Neuron (in vitro differentiated cells): ENCODE measurements at regions not wholly inside any gene's neighbourhood (a gene's known extent, or its start where the extent isn't known, plus 50 kb on each side); places are given as distances from the start of the nearest gene placed in this dataset.

ENCODE experiments used
- H2AFZ ChIP-seq: one replicate; pipeline ENCODE4 v1.6.1; 2013; ENCODE audit warnings: low read depth, mild to moderate bottlenecking, inconsistent platforms, low read length, moderate library complexity
- H3K27me3 ChIP-seq: one replicate; pipeline ENCODE4 v1.6.1; 2013; ENCODE audit warnings: low read length; ENCODE audit not compliant: insufficient read depth
- H3K36me3 ChIP-seq: one replicate; pipeline ENCODE4 v1.6.1; 2013; ENCODE audit warnings: low read length; ENCODE audit not compliant: insufficient read depth
- H3K4me1 ChIP-seq: one replicate; pipeline ENCODE4 v1.6.1; 2013; ENCODE audit warnings: low read length; ENCODE audit not compliant: insufficient read depth
- H3K4me3 ChIP-seq: 2 replicates; pipeline ENCODE4 v1.5.1; 2013; ENCODE audit warnings: mild to moderate bottlenecking, low read length, moderate library complexity
- H3K9me3 ChIP-seq: one replicate; pipeline ENCODE4 v1.6.1; 2013; ENCODE audit warnings: low read length

- Histone ChIP-seq H3K4me3 (no peak overlapping the region), H3K36me3 (no peaks in the 10 kb centered on the region), H2AFZ (no peak overlapping the region), H3K9me3 (no peaks in the 10 kb centered on the region), H3K4me1 (no peaks in the 10 kb centered on the region), H3K27me3 (no peaks in the 10 kb centered on the region)
Observed at GRCh38 chr20:43243672-43244269, 54.1 kb upstream of the PTPRT start.

GRCh38 chr20:43241057-43241702, 51.5 kb upstream of the PTPRT start:
- no peak overlapping the region for H2AFZ ChIP-seq
- H3K9me3 ChIP-seq: no peaks in the 10 kb centered on the region
- H3K36me3 ChIP-seq: no peaks in the 10 kb centered on the region
- H3K4me3 ChIP-seq: no peak overlapping the region
- H3K27me3 ChIP-seq: no peaks in the 10 kb centered on the region
- H3K4me1 ChIP-seq: no peaks in the 10 kb centered on the region
